ENCODE measurements at regions not wholly inside any gene's neighbourhood (a gene's known extent, or its start where the extent isn't known, plus 50 kb on each side); places are given as distances from the start of the nearest gene placed in this dataset.
A peak's percentile ranks its signal among the peaks of the same experiment; 100 is the strongest.

DNA sequence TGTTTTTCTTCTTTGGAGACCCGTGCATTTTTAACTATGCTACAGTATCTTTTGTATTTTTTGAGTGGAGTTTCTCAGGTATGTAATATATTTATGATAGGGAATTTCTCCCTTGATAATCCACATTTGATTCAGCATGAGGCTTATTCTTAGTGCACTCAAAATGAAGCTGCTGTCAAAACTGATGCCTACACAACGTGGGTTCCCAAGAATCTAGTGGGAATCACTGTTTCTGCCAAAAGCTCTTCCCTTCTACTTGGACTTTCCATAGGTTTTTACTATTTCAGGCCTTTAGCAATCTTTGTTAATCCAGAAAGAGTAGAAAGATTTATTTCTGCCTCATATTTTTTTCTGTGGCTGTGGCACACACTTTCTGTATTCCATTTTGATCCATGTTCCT, 1003.7 kb downstream of the SLITRK5 start:
- TF ChIP-seq GATA3 (IDR thresholded peaks at IDR 0.05; ENCODE audit: low read depth, low read length): no peak
- no peak for TF ChIP-seq GATA2 (IDR thresholded peaks at IDR 0.05; ENCODE audit: low read depth, low read length)

GRCh38 chr13:88675347-88675996, 1004.3 kb downstream of the SLITRK5 start:
- TF ChIP-seq GATA2 (IDR thresholded peaks at IDR 0.05; ENCODE audit: low read depth, low read length): no peak
- TF ChIP-seq GATA3 (IDR thresholded peaks at IDR 0.05; ENCODE audit: low read depth, low read length): no peak

DNA sequence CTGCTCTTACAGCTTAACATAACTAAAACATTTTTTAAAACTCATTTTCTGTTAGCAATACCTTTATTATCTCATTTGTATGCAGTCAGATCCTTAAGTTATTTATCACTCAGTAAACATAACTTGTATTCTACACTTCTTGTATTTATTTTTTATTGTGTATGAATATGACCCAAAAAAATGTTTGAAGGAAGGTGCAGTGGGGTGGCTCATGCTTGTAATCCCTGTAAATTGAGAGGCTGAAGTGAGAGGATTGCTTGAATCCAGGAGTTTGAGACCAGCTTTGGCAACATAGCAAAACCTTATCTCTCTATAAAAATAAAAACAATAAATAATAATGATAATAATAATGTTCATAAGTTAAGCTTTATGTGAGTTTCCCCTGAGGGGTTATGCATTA, 1004.8 kb downstream of the SLITRK5 start:
- TF ChIP-seq GATA3 (IDR thresholded peaks at IDR 0.05; ENCODE audit: low read depth, low read length) (no peak), GATA2 (IDR thresholded peaks at IDR 0.05; ENCODE audit: low read depth, low read length) (no peak)

DNA sequence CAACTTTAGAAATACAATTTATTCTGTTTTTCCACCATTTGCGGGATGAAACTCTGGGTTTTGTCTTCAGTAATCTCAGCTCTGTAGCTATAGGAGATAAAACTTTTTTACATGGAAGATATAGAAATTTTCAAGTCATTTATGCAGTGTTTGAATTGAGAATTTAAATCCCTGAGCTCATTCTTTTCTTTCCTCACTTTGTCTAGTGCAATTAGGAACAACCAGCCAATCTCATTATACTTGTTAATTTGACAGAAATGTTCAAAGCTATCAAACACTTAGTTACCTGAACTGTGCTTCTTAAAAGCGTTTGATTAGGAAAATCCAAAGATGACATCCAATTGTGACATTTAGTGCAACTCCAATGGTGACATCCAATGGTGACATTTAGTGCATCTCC, 1014.3 kb downstream of the SLITRK5 start:
- TF ChIP-seq GATA2 (IDR thresholded peaks at IDR 0.05; ENCODE audit: low read depth, low read length): no peak

- TF ChIP-seq GATA2 (IDR thresholded peaks at IDR 0.05; ENCODE audit: low read depth, low read length) (no peak), GATA3 (IDR thresholded peaks at IDR 0.05; ENCODE audit: low read depth, low read length) (no peak)
These were observed 1030.4 kb downstream of the SLITRK5 start for GRCh38 chr13:88701551-88701950.

GRCh38 chr13:88704600-88705275, 1033.6 kb downstream of the SLITRK5 start:
- no peak for TF ChIP-seq GATA3 (IDR thresholded peaks at IDR 0.05; ENCODE audit: low read depth, low read length)
- TF ChIP-seq GATA2 (IDR thresholded peaks at IDR 0.05; ENCODE audit: low read depth, low read length): no peak

DNA sequence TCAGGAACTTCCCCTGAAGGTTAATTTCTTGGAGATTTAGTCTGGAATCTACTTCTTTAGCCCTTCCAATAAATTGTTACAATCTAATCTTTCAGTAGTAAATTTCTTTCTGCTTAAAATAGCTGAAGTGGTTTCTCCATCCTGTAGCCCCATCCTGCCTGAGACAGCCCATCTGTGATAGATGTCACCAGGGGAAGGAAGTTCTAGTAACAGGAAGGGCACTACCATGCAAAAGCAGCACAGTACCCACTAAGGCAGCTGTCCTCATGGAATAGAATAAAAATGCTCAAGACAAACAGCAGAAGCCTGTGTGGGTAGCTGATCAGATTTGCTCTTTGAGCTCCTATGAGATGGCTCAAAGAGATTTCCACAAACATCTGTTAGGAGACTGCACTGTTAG, 1036.5 kb downstream of the SLITRK5 start:
- TF ChIP-seq GATA3 (IDR thresholded peaks at IDR 0.05; ENCODE audit: low read depth, low read length) (no peak), GATA2 (IDR thresholded peaks at IDR 0.05; ENCODE audit: low read depth, low read length) (no peak)

DNA sequence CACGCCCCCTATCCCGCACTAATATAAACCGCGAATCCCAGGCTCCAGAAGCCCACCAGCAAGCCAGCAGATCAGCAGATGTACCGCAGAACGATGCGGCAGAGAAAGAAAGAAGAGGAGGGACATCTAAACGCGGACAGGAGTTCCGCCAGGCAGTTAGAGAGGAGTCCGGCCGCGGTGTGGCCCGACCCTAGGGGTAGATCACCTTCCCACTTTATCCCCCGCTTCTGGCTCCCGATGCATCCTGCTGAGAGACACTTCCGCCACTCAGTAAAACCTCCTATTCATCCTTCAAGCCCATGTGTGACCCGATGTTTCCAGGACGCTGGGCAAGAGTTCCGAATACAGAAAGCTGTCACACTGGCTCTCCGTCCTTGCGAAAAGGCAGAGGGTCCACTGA, 1046.8 kb downstream of the SLITRK5 start:
- TF ChIP-seq GATA2 (IDR thresholded peaks at IDR 0.05; ENCODE audit: low read depth, low read length) (no peak), GATA3 (IDR thresholded peaks at IDR 0.05; ENCODE audit: low read depth, low read length) (no peak)

- TF ChIP-seq GATA3 (IDR thresholded peaks at IDR 0.05; ENCODE audit: low read depth, low read length) (no peak), GATA2 (IDR thresholded peaks at IDR 0.05; ENCODE audit: low read depth, low read length) (no peak)
These were observed 1047.6 kb downstream of the SLITRK5 start for GRCh38 chr13:88718781-88719180.

- no peak for TF ChIP-seq GATA3 (IDR thresholded peaks at IDR 0.05; ENCODE audit: low read depth, low read length)
These were observed 1054.9 kb downstream of the SLITRK5 start for GRCh38 chr13:88726075-88726474.

DNA sequence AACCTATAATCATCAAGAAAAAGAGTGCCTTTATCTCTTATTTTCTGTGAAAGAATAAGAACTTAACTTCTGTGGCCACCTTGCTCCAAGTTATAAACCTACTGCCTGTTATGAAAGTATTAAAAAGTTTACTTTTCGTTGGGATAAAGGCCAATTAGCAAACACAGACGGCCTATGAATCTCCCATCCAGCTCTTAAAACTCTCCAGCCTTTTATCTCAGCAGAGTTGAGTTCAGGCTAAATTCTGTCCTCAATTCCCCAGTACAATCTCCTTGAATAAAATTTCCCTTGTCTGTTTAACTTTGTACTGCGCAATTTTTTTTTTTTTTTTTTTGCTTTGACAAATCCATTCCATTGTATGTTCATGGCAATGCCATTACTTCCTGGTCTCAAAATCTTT, 1058.4 kb downstream of the SLITRK5 start:
- TF ChIP-seq GATA3 (IDR thresholded peaks at IDR 0.05; ENCODE audit: low read depth, low read length) (no peak), GATA2 (IDR thresholded peaks at IDR 0.05; ENCODE audit: low read depth, low read length) (no peak)

DNA sequence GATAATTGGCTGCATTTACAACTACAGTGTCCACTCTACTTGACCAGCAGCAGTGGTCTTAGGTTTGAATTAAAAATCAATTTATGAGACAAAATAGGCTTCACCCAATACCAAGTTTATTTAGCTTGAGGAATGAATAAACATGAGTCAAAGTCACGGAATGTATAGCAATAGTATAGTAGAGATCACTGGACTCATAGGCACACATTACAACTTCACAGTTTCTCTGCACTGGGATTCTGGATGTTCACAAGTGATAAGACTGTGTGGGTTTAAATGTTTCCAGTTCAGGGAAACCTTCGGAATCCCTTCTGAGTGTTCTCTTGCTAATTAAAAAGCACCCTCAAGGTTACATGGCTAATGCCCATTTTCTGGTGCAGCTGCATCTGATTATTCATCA, 1064.9 kb downstream of the SLITRK5 start:
- TF ChIP-seq GATA2 (IDR thresholded peaks at IDR 0.05; ENCODE audit: low read depth, low read length) (no peak), GATA3 (IDR thresholded peaks at IDR 0.05; ENCODE audit: low read depth, low read length) (no peak)

DNA sequence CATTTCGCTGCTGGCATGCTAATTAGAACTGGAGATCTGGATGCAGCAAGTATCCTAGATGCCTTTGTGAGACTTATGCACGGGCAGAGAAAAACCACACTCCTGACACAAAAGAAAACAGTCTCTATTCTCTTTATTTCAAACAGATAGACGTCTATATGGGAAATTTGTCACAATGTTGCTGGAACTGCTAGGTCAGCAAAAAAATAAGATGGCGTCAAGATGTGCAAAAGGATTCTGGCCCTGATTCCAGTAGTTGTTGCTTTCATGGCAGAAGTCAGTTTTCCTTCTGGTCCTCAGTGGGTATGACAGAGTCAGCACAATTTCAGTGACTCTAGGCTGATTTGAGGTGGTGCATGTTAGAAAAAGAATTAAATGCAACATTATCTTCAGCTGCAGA, 1068.0 kb downstream of the SLITRK5 start:
- TF ChIP-seq GATA3 (IDR thresholded peaks at IDR 0.05; ENCODE audit: low read depth, low read length): no peak
- TF ChIP-seq GATA2 (IDR thresholded peaks at IDR 0.05; ENCODE audit: low read depth, low read length): no peak

- no peak for TF ChIP-seq GATA2 (IDR thresholded peaks at IDR 0.05; ENCODE audit: low read depth, low read length)
- peak; percentile 27; the same call in 1 of the 2 replicates for TF ChIP-seq GATA3 (IDR thresholded peaks at IDR 0.05; ENCODE audit: low read depth, low read length)
These were observed 1073.1 kb downstream of the SLITRK5 start for GRCh38 chr13:88744289-88744688.

DNA sequence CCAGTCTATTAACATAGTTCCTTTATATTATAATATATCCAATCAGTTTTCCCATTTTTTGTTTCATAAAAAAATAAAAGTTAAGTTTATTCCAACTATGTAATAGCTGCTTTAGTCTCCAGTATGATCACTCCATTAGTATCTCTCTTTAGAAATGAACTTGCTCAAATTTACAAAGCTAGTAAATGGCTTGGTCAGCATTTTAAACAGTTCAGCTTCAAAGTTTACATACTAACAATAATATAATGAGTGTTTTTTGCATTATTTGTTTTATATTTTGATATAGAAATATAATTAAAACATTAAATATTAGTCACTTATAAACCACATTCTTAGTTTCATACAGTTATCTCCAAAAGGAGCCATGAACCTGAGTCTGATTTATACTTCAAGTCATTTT, 1073.8 kb downstream of the SLITRK5 start:
- TF ChIP-seq GATA3 (IDR thresholded peaks at IDR 0.05; ENCODE audit: low read depth, low read length) (no peak), GATA2 (IDR thresholded peaks at IDR 0.05; ENCODE audit: low read depth, low read length) (no peak)

Data from SH-SY5Y (cell line).